ENCODE measurements at regions not wholly inside any gene's neighbourhood (a gene's known extent, or its start where the extent isn't known, plus 50 kb on each side); places are given as distances from the start of the nearest gene placed in this dataset.

DNA sequence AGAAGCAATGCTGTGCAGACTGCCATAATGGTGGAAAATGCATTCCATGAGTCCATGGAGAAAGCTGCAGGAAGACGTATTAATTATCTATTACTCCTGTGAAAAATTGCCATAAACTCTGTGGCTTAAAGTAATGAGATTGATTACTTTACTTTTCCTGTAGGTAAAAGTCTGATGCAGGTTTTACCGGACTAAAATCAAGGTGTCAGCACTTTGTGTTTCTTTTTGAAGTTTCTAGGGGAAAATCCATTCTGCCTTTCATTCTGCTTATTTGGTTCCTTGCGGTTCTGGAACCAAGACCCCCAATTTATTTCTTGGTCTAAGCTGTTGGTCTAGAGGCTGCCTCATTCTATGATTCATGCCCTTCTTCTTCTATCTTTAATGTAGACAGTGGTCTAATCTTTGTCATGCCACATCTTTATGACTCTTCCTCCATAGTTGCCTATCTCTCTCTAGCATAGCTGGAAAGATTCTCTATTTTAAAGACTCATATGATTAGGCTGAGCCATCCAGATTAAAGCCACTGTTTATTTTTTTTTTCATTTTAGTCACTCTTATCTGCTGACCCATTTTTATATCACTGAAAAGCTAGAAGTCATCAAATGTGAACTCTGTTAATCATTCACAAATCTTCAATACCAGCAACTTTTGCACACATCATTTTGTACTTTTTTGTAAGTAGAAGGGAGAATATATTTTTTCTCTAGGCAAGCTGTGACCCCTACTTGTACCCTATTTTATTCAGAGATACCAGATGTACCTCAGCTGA lies 2056.4 kb downstream of the PCDH7 start:
- no peak for DNase-seq

- no peak for DNase-seq
Measured at GRCh38 chr4:32778025-32778424, 2057.9 kb downstream of the PCDH7 start.

DNA sequence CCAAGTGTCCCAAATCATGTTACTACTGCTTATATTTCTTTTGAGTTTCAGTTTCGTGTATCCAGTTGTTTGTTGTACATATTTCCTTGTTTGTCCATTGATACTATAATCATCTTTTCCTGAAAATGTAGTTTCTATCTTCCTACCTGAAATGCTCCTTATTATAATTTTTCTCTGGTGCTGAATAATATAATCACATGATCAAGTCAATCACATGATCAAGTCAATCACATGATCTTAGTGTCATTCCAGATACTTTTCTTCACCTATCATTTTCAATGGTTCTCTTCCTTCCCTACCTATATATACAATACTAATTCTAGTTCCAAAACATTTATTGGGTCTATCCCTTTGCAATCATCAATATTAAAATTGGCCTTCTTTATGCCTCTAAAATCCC lies 2058.8 kb downstream of the PCDH7 start:
- DNase-seq = no peak

DNA sequence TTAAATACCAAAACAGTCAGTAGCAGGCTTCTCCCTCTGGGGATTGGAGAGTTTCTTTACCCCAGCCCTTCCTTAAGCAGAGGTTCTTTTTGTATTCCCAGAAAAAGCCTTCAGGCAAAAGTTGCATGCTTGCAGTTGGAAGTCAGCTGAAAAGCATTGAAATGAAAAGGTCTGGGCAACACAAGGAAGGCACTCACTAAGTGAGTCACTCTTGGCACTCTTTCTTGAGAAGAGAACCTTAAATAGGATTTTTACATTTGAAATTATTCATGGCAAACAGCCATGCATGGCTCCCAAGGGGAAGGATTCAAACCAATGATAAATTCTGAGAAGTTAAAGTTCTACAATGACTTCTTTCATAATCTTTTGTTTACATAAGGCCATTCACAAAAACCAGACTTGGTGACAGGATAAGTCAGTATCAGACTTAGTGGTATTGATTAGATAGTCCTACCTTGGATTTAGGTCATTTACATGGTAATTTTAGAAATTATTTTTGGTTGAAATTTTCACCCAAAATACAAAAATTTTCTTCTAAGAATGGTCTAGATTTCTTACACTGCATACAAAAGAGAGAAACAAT lies 2068.9 kb downstream of the PCDH7 start:
- DNase-seq = peak in 4 of 58 donors; percentile 3 to 25 (median 18)

DNA sequence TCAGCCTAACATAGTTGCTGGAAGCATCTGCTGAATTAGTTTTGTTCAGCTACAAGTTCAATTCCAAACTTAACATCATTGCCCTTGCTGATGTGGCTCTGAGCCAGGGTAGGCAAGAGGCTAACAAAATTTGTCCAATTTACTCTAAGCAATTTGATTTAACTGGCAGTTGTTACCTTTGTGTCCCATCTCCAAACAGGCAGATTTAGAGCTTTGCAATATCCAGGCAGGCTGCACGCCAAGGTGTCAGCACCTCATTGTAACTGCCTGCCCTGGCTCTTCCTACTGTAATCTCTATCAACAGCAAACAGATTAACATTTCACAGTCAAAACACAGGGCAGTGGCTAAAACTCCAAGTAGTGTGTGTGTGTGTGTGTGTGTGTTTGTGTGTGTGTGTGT lies 2070.6 kb downstream of the PCDH7 start:
- DNase-seq = no peak

GRCh38 chr4:32798471-32799159 lies 2078.4 kb downstream of the PCDH7 start:
- DNase-seq = no peak

- DNase-seq = no peak
Measured at GRCh38 chr4:32824336-32824735, 2104.2 kb downstream of the PCDH7 start.

DNA sequence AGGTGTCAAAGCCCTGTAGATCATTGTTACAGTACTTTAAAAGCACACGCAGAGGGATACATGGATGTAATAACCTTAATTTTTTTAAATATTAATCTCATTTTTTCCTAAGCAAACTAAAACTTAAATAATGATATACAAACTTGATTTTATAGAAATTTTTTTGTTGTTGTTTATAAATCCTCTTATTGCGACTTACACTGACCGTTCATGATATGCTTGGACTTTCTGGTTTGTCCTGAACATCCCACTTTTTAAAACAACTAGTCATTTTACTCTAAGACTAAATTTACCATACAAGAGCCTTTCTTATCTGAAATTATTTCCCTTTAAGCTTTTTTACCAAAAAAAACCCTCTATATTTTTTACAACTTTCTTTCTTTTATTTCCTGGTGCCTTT lies 2106.0 kb downstream of the PCDH7 start:
- no peak for DNase-seq

GRCh38 chr4:32830160-32830559 lies 2110.0 kb downstream of the PCDH7 start:
- no peak for DNase-seq

DNA sequence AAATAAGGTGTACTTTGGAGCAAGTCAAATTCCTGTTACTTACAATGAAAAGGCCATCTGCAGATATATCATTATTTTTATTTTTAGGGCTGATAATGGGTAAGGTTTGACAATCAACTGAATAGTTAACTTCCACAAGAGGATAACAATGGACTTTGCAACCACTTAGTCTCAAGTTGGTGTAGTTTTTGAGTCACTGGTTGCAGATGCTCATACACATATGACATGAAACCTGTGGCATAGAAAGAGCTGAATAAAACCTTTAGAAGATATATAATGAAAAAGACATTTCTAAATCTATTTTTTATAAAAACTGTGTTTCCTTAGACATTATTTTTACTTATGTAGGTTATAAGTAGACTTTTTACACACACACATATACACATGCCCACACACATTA lies 2110.9 kb downstream of the PCDH7 start:
- DNase-seq = no peak

- no peak for DNase-seq
Measured at GRCh38 chr4:32840461-32841189, 2120.5 kb downstream of the PCDH7 start.

GRCh38 chr4:32841217-32841616 lies 2121.0 kb downstream of the PCDH7 start:
- no peak for DNase-seq

- DNase-seq = no peak
Measured at GRCh38 chr4:32847461-32847860, 2127.3 kb downstream of the PCDH7 start.

DNA sequence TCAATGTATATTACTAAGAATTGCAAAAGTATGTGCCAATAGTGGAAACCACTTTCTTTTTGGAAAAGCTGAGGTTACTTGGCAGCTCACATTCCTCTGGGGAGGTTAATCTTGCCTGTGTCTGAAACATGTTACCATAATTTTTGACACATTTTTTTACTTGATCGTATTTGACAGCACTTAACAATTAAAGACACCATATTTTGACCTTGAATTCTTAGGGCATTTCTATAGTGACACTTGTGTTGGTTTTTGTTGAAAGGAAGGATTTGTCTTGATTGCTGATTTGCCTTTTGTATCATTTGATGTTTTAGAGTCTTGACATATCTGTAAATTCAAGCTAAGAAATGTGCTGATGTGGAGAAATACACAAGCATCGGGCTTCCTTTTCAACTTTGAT lies 2135.5 kb downstream of the PCDH7 start:
- no peak for DNase-seq

DNA sequence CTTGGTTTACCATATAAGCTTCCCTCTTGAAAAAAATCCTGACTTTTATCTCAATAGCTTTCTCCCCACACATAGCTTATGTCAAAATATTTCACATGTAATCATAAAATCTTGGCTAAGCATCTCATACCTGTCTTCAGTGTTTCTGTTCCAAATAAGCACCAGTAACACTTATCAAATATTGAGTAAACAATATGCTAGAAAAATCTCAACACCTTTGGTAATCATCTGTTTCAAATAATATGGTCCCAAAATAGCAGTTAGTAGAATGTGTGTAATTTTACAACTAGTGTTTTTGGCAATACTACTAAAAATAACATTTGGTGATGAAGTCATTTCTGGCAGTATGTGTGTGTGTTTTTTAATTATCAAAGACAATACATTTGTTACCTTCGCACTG lies 2138.2 kb downstream of the PCDH7 start:
- no peak for DNase-seq

- DNase-seq = no peak
Measured at GRCh38 chr4:32858971-32859370, 2138.8 kb downstream of the PCDH7 start.

DNA sequence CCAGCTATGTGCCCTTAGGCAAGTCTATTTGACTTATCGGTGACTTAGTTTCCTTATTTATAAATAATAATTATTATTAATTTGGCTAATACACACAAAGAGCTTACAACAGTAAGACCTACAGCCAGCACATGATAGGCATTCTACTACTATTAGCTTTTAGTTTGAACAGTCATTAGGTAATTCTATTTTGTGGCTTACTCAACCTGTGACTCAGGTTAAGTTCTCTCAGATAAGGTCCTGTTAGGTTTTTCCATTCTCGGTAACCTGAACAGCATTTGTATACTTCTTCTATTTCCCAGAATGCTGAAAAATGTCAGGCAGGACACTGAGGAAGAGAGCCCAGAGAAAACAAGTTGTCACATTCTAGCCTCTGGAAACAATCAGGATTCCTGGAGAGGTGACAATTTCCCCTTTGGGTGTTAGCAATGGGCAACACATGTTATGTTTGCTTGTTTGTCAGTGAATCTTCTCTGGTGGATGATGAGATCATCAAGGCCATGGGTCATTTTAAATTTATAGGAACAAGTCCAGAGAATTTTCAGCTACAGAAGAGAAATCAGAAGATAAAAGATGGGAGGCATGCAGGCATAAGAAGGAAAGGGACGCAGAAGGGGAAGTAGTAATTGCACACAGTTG lies 2144.7 kb downstream of the PCDH7 start:
- DNase-seq = no peak

DNA sequence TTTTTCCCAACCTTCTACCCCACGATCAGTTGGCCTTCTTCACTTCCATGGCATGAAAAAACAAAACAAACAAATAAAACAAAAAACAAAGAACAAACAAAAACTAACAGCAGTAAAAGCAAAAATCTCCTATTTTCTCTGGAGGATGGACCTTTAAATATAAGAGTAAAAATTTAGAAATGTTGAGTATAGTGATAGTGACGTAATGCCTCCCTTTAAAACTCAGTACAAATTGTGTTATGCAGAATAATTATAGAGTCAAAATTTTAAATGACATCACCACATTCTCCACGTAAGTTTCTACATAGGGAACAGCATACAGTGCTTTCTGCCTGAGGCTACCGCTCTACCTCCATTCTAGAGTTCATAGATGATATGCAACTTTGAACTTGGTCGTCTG lies 2156.4 kb downstream of the PCDH7 start:
- DNase-seq = no peak

- DNase-seq = no peak
Measured at GRCh38 chr4:32879913-32880312, 2159.7 kb downstream of the PCDH7 start.

DNA sequence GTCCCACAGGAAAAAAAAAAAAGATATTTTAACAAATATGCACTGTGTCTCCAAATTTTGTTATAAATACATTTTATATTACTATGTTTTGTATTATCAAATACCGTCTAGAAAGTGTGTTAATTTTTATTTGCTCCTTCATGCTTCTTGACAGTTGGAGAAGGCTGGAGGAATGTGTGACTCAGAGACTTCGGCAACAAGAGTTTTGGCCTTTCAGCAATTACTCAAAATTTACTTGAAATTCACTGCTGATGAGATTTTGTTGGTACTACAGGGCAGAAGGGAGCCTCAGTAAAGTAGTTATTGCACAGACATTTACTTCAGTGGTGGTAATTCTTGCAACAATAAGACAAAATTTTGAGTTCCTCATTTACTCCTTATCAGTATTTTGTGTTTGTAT lies 2164.0 kb downstream of the PCDH7 start:
- no peak for DNase-seq

- DNase-seq = no peak
Measured at GRCh38 chr4:32890398-32890797, 2170.2 kb downstream of the PCDH7 start.

- no peak for DNase-seq
Measured at GRCh38 chr4:32909053-32909452, 2188.9 kb downstream of the PCDH7 start.
